Liver (tissue), 3 donors: ENCODE measurements at regions not wholly inside any gene's neighbourhood (a gene's known extent, or its start where the extent isn't known, plus 50 kb on each side); places are given as distances from the start of the nearest gene placed in this dataset.

Experiments used
- CTCF ChIP-seq: fragments of 150-350 bp; IDR thresholded peaks from 2 replicates; pipeline ENCODE4 v1.5.1; 2017; ENCODE audit warnings: improper control_type of control experiment, low read depth, low read length; ENCODE audit not compliant: missing input control
- EGR1 ChIP-seq, 2 donors: IDR thresholded peaks; 2 replicates each; pipeline ENCODE4 v1.6.1; 2016 to 2018; ENCODE audit warnings: antibody characterized with exemption in 2 of 2, low read depth in 2 of 2
- GABPA ChIP-seq, 2 donors: IDR thresholded peaks in 1 of 2; conservative IDR thresholded peaks in 1 of 2; 2 replicates each; pipeline ENCODE4 v1.6.1; 2016; ENCODE audit warnings: antibody characterized with exemption in 2 of 2, mild to moderate bottlenecking in 1 of 2, moderate library complexity in 1 of 2
- JUND ChIP-seq, 2 donors: IDR thresholded peaks; 2 replicates each; pipeline ENCODE4 v1.6.1; 2016; ENCODE audit warnings: antibody characterized with exemption in 2 of 2
- NR2F2 ChIP-seq: IDR thresholded peaks from 2 replicates; pipeline ENCODE4 v1.6.1; 2016; ENCODE audit warnings: antibody characterized with exemption
- RAD21 ChIP-seq, 2 donors: IDR thresholded peaks; 2 replicates each; pipeline ENCODE4 v1.6.1; 2016; ENCODE audit warnings: antibody characterized with exemption in 2 of 2, mild to moderate bottlenecking in 2 of 2
- REST ChIP-seq: IDR thresholded peaks from 2 replicates; pipeline ENCODE4 v1.6.1; 2016; ENCODE audit warnings: antibody characterized with exemption, mild to moderate bottlenecking
- YY1 ChIP-seq: IDR thresholded peaks from 2 replicates; pipeline ENCODE4 v1.6.1; 2016; ENCODE audit warnings: antibody characterized with exemption, mild to moderate bottlenecking
- donor health status: healthy.
- donor health status: healthy.

DNA sequence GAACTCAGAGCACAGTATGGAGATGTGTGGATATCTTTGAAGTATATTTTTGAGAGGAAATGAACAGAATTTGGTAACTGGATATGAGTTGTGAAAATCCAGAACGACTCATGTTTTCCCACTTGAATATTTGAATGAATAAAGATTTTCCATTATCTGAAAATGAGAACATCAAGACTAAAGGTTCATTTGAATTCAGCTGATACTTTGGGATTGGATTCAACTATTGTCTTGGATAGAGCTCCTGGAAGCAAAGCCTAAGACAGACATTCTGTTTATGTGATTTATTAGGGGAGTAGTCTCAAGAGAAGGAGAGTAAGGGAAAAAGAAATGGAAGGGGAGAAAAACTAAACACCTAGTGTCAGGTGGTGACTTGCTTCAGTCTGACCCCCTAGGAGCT is 256.0 kb upstream of the LYPLAL1 start:
- TF ChIP-seq NR2F2 (no peak), JUND (IDR thresholded peaks at IDR 0.05) (no peak), CTCF (no peak), REST (no peak), GABPA (IDR thresholded peaks at IDR 0.05 in 1 of 2, conservative IDR thresholded peaks at IDR 0.05 in 1 of 2) (no peak), EGR1 (IDR thresholded peaks at IDR 0.05; ENCODE audit: low read depth in 2 of 2) (no peak), RAD21 (IDR thresholded peaks at IDR 0.05) (no peak), YY1 (no peak)
